ENCODE measurements at regions not wholly inside any gene's neighbourhood (a gene's known extent, or its start where the extent isn't known, plus 50 kb on each side); places are given as distances from the start of the nearest gene placed in this dataset.

GRCh38 chr2:160822006-160822405 lies 328.4 kb upstream of the RBMS1 start:
- TF ChIP-seq CTCF (IDR thresholded peaks at IDR 0.05) (no peak), EP300 (IDR thresholded peaks at IDR 0.05) (no peak)
